CD4-positive, CD25-positive, alpha-beta regulatory T cell (primary cell): ENCODE measurements at regions not wholly inside any gene's neighbourhood (a gene's known extent, or its start where the extent isn't known, plus 50 kb on each side); places are given as distances from the start of the nearest gene placed in this dataset.

Experiments used
- ATAC-seq, 2 donors: fragments of 150-1000 bp; cut with Tn5 transposase; one replicate each; pipeline ENCODE4 v1.10.0; 2021; ENCODE audit warnings: low read depth in 2 of 2, moderate number of reproducible peaks in 2 of 2, moderate library complexity in 1 of 2
- DNase-seq, 3 donors: peaks; one replicate each; pipeline versions ENCODE4 v3.0.0 to v3.0.0-alpha.2; 2012 to 2022; ENCODE audit warnings: mixed read lengths in 1 of 3
- H3K27ac ChIP-seq: one replicate; pipeline ENCODE4 v1.7.0; 2013; ENCODE audit warnings: mild to moderate bottlenecking, low read length; ENCODE audit not compliant: insufficient read depth, poor library complexity, severe bottlenecking
- H3K27me3 ChIP-seq: one replicate; pipeline ENCODE4 v1.7.0; 2013; ENCODE audit warnings: low read length; ENCODE audit not compliant: control insufficient read depth, insufficient read depth
- H3K36me3 ChIP-seq: one replicate; pipeline ENCODE4 v1.7.0; 2013; ENCODE audit warnings: mild to moderate bottlenecking, low read length, moderate library complexity; ENCODE audit not compliant: control insufficient read depth, insufficient read depth
- H3K4me1 ChIP-seq: 2 replicates; pipeline ENCODE4 v1.7.0; 2013; ENCODE audit warnings: mild to moderate bottlenecking, low read length; ENCODE audit not compliant: insufficient read depth, control insufficient read depth, poor library complexity, severe bottlenecking
- H3K4me3 ChIP-seq: one replicate; pipeline ENCODE4 v1.7.0; 2013; ENCODE audit warnings: low read depth, mild to moderate bottlenecking, low read length, moderate library complexity
- H3K9me3 ChIP-seq, 2 experiments: 1 replicate in 1 of 2; 2 replicates in 1 of 2; pipeline ENCODE4 v1.7.0; 2013; ENCODE audit warnings: low read length in 2 of 2, mild to moderate bottlenecking in 1 of 2, moderate library complexity in 1 of 2; ENCODE audit not compliant: control insufficient read depth in 2 of 2
- H3K27ac Mint-ChIP-seq, 3 donors: one replicate each; pipeline ENCODE4 v1.8.0; 2020 to 2022; ENCODE audit warnings: mild to moderate bottlenecking in 3 of 3, mixed read lengths in 3 of 3, moderate library complexity in 2 of 3
- H3K27me3 Mint-ChIP-seq: one replicate; pipeline ENCODE4 v1.8.0; 2022; ENCODE audit warnings: mild to moderate bottlenecking, mixed read lengths
- H3K36me3 Mint-ChIP-seq: one replicate; pipeline ENCODE4 v1.8.0; 2020; ENCODE audit warnings: mixed read lengths
- H3K4me1 Mint-ChIP-seq, 4 donors: one replicate each; pipeline ENCODE4 v1.8.0; 2020 to 2022; ENCODE audit warnings: mixed read lengths in 4 of 4, mild to moderate bottlenecking in 1 of 4
- H3K4me3 Mint-ChIP-seq, 4 donors: one replicate each; pipeline ENCODE4 v1.8.0; 2020 to 2022; ENCODE audit warnings: mild to moderate bottlenecking in 4 of 4, mixed read lengths in 4 of 4, moderate library complexity in 3 of 4
- H3K9me3 Mint-ChIP-seq, 7 donors: one replicate each; pipeline ENCODE4 v1.8.0; 2020 to 2022; ENCODE audit warnings: mixed read lengths in 7 of 7, mild to moderate bottlenecking in 3 of 7, moderate library complexity in 2 of 7

DNA sequence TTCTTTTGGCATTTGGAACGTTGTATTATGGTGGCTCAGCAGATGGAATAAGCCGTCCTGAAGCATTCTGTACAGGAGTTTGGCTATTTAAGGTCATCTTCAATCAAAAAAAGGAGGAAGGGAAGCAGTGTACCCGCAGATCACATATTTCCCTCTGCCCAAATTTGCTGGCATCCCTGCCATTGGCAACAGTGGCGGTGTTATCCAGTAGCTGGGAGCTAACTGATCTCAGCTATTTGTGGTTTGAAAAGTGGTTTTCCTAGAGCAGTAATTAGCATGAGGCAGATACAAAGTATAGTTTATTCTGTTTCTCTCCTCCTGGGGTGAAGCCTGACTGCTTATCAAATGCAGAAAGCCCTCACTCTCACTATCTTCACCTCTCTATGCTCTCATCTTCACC is 576.8 kb downstream of the QKI start:
- ATAC-seq (no peak), DNase-seq (no peak)
- no peak overlapping the region for H3K27ac ChIP-seq
- H3K27me3 Mint-ChIP-seq = no peaks in the 10 kb centered on the region
- no peak overlapping the region for H3K4me3 Mint-ChIP-seq
- H3K36me3 ChIP-seq = no peaks in the 10 kb centered on the region
- H3K4me1 Mint-ChIP-seq = no peaks in the 10 kb centered on the region
- no peaks in the 10 kb centered on the region for H3K27me3 ChIP-seq
- H3K9me3 ChIP-seq = no peaks in the 10 kb centered on the region
- H3K9me3 Mint-ChIP-seq = no peaks in the 10 kb centered on the region
- H3K27ac Mint-ChIP-seq = no peak overlapping the region
- no peak overlapping the region for H3K4me3 ChIP-seq
- no peaks in the 10 kb centered on the region for H3K36me3 Mint-ChIP-seq
- H3K4me1 ChIP-seq = no peaks in the 10 kb centered on the region

GRCh38 chr6:163986313-163986712 is 571.8 kb downstream of the QKI start:
- no peaks in the 10 kb centered on the region for H3K36me3 Mint-ChIP-seq
- no peak overlapping the region for H3K27ac Mint-ChIP-seq
- no peaks in the 10 kb centered on the region for H3K27me3 ChIP-seq
- no peak overlapping the region for H3K27ac ChIP-seq
- no peak overlapping the region for H3K4me3 ChIP-seq
- no peak overlapping the region for H3K4me3 Mint-ChIP-seq
- H3K9me3 ChIP-seq = no peaks in the 10 kb centered on the region
- no peaks in the 10 kb centered on the region for H3K4me1 ChIP-seq
- H3K27me3 Mint-ChIP-seq = no peaks in the 10 kb centered on the region
- DNase-seq (no peak), ATAC-seq (no peak)
- no peaks in the 10 kb centered on the region for H3K9me3 Mint-ChIP-seq
- H3K36me3 ChIP-seq = no peaks in the 10 kb centered on the region
- peaks cover 0 to 5% (median 0%) of the 10 kb centered on the region in 4 donors for H3K4me1 Mint-ChIP-seq

GRCh38 chr6:163985710-163986109 is 571.2 kb downstream of the QKI start:
- peaks cover 0 to 3% (median 0%) of the 10 kb centered on the region in 7 donors for H3K9me3 Mint-ChIP-seq
- no peak for DNase-seq
- no peak overlapping the region for H3K27ac Mint-ChIP-seq
- H3K36me3 Mint-ChIP-seq = no peaks in the 10 kb centered on the region
- ATAC-seq = no peak
- H3K27ac ChIP-seq = no peak overlapping the region
- H3K27me3 Mint-ChIP-seq = no peaks in the 10 kb centered on the region
- H3K4me1 Mint-ChIP-seq = peaks cover 0 to 5% (median 0%) of the 10 kb centered on the region in 4 donors
- H3K27me3 ChIP-seq = no peaks in the 10 kb centered on the region
- H3K4me3 Mint-ChIP-seq = no peak overlapping the region
- H3K4me3 ChIP-seq = no peak overlapping the region
- H3K36me3 ChIP-seq = no peaks in the 10 kb centered on the region
- H3K9me3 ChIP-seq = no peaks in the 10 kb centered on the region
- no peaks in the 10 kb centered on the region for H3K4me1 ChIP-seq

GRCh38 chr6:163985040-163985439 is 570.5 kb downstream of the QKI start:
- no peak overlapping the region for H3K27ac Mint-ChIP-seq

DNA sequence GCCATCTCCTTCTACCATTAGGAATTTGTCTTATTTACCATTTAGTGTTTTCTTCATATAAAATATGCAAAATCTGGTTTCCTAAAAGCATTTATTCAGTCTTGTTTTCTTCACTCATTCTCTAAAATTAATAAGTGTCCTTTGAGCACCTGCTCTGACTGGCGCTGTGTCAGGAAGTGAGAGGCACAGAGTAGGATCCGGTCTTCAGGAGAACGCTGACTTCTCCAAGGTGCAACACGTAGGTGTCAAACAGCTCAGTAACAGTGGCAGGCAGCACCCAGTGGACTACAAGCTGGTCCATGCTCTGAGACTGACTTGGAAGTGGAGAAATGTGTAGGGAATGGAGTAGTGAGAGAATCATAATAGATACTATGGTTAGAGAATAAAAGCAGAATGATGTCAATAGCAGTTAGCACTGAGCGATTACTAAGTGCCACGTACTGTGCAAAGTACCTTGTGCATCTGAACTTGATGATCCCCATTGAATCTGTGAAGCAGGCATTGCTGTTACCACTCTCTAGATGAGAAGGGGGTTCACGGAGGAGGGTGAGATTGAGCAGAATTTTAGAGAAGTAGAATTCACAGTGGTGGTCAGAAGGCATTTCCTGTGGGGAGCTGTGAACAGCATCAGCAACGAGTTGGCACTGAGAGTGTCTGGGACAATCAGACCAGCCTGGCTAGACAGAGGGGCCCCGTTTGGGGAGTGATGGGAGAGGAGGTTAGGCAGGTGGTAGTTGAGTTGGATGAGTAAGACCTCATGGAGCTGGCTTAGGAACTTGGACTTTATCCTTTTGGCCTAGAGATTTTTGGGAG is 569.8 kb downstream of the QKI start:
- Mint-ChIP-seq H3K4me1 (peaks cover 0 to 5% (median 0%) of the 10 kb centered on the region in 4 donors), H3K27me3 (no peaks in the 10 kb centered on the region), H3K36me3 (no peaks in the 10 kb centered on the region), H3K9me3 (peaks cover 0 to 3% (median 0%) of the 10 kb centered on the region in 7 donors), H3K4me3 (no peak overlapping the region), H3K27ac (no peak overlapping the region)
- DNase-seq (no peak), ATAC-seq (peak in 1 of 2 donors; percentile 14)
- Histone ChIP-seq H3K36me3 (no peaks in the 10 kb centered on the region), H3K27ac (no peak overlapping the region), H3K9me3 (no peaks in the 10 kb centered on the region), H3K27me3 (no peaks in the 10 kb centered on the region), H3K4me1 (no peaks in the 10 kb centered on the region), H3K4me3 (no peak overlapping the region)

More at GRCh38 chr6:163985040-163985439, 570.5 kb downstream of the QKI start:
- Histone ChIP-seq H3K4me3 (no peak overlapping the region), H3K27ac (no peak overlapping the region), H3K36me3 (no peaks in the 10 kb centered on the region), H3K9me3 (no peaks in the 10 kb centered on the region), H3K27me3 (no peaks in the 10 kb centered on the region), H3K4me1 (no peaks in the 10 kb centered on the region)
- H3K27me3 Mint-ChIP-seq = no peaks in the 10 kb centered on the region
- H3K4me3 Mint-ChIP-seq = no peak overlapping the region
- peaks cover 0 to 5% (median 0%) of the 10 kb centered on the region in 4 donors for H3K4me1 Mint-ChIP-seq
- no peaks in the 10 kb centered on the region for H3K36me3 Mint-ChIP-seq
- ATAC-seq (no peak), DNase-seq (no peak)
- H3K9me3 Mint-ChIP-seq = peaks cover 0 to 3% (median 0%) of the 10 kb centered on the region in 7 donors

DNA sequence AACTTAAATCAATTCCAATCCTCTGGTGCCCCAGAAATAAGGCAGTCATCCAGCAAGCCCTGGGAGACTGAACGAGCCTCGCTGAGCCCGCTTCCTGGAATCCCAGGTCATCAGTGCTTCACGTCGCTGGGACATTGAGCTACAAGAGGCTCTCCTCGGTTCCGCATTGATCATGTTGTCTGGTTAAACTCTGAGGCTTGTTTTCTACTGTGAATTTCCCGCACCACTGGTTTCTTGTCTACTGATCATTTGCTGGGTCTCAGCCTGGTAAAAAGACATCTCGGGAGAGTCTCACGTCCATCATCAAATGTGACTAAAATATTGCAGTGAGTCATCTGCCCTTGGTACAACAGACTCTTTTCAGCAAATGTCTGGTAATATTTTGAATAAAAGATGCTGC is 569.2 kb downstream of the QKI start:
- Mint-ChIP-seq H3K4me1 (peaks cover 0 to 5% (median 0%) of the 10 kb centered on the region in 4 donors), H3K27ac (peak overlapping the region in 1 of 3 donors; percentile 34), H3K9me3 (peaks cover 0 to 4% (median 0%) of the 10 kb centered on the region in 7 donors), H3K27me3 (no peaks in the 10 kb centered on the region), H3K4me3 (no peak overlapping the region), H3K36me3 (no peaks in the 10 kb centered on the region)
- ATAC-seq (no peak), DNase-seq (no peak)
- no peaks in the 10 kb centered on the region for H3K4me1 ChIP-seq
- H3K4me3 ChIP-seq = no peak overlapping the region
- H3K27ac ChIP-seq = no peak overlapping the region
- H3K27me3 ChIP-seq = no peaks in the 10 kb centered on the region
- no peaks in the 10 kb centered on the region for H3K36me3 ChIP-seq
- no peaks in the 10 kb centered on the region for H3K9me3 ChIP-seq

- Histone ChIP-seq H3K9me3 (no peaks in the 10 kb centered on the region), H3K4me3 (no peak overlapping the region), H3K27ac (no peak overlapping the region), H3K4me1 (no peaks in the 10 kb centered on the region), H3K36me3 (no peaks in the 10 kb centered on the region), H3K27me3 (no peaks in the 10 kb centered on the region)
- Mint-ChIP-seq H3K4me1 (no peaks in the 10 kb centered on the region), H3K27me3 (no peaks in the 10 kb centered on the region), H3K4me3 (no peak overlapping the region), H3K9me3 (peaks cover 0 to 8% (median 0%) of the 10 kb centered on the region in 7 donors), H3K27ac (no peak overlapping the region), H3K36me3 (no peaks in the 10 kb centered on the region)
- DNase-seq = no peak
- no peak for ATAC-seq
Measured at GRCh38 chr6:163974322-163974721, 559.8 kb downstream of the QKI start.
